ENCODE measurements at regions not wholly inside any gene's neighbourhood (a gene's known extent, or its start where the extent isn't known, plus 50 kb on each side); places are given as distances from the start of the nearest gene placed in this dataset.

DNA sequence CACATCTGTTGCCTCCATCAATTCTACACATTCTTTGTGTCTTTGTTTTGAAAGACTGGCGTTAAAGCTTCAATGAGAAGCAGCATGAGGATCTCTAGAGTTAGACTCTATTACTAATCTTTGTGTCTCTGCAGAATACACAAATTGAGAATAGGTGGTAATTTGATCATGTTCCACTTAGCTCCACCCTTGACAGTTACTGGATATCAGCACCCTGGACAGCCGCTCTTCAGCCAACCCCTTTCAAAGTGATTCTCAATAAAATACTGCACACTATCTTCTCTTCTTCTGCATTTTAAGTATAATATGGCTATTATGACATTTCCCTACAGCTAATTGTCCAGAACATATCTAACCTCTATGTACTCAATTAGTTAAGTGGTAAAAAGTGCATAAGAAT, 54.3 kb upstream of the CNR1 start:
- TF ChIP-seq, protein P1, sequence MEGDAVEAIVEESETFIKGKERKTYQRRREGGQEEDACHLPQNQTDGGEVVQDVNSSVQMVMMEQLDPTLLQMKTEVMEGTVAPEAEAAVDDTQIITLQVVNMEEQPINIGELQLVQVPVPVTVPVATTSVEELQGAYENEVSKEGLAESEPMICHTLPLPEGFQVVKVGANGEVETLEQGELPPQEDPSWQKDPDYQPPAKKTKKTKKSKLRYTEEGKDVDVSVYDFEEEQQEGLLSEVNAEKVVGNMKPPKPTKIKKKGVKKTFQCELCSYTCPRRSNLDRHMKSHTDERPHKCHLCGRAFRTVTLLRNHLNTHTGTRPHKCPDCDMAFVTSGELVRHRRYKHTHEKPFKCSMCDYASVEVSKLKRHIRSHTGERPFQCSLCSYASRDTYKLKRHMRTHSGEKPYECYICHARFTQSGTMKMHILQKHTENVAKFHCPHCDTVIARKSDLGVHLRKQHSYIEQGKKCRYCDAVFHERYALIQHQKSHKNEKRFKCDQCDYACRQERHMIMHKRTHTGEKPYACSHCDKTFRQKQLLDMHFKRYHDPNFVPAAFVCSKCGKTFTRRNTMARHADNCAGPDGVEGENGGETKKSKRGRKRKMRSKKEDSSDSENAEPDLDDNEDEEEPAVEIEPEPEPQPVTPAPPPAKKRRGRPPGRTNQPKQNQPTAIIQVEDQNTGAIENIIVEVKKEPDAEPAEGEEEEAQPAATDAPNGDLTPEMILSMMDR (IDR thresholded peaks at IDR 0.05; ENCODE audit: low read depth, low read length, poor library complexity, severe bottlenecking) = no peak
- no peak for TF ChIP-seq EZH2phosphoT487 (IDR thresholded peaks at IDR 0.05; ENCODE audit: borderline replicate concordance, low read length)

Data from DOHH2 (cell line).